HG03354 (cell line): ENCODE measurements at regions not wholly inside any gene's neighbourhood (a gene's known extent, or its start where the extent isn't known, plus 50 kb on each side); places are given as distances from the start of the nearest gene placed in this dataset.
"Not testable (repeated sequence)": the region's sequence is repeated elsewhere in the genome, so short reads cannot be mapped to it uniquely, and the experiment has no call there.

Source experiments
- ATAC-seq: cut with Tn5 transposase; IDR thresholded peaks from one replicate; pipeline ENCODE4 v1.9.1; 2021; ENCODE audit warnings: mild to moderate bottlenecking; ENCODE audit not compliant: unreplicated experiment, poor library complexity, severe bottlenecking

- no peak for ATAC-seq
These were observed 129.3 kb downstream of the LNPK start for GRCh38 chr2:175872721-175873120.

- no peak for ATAC-seq
These were observed 130.1 kb downstream of the LNPK start for GRCh38 chr2:175872005-175872348.

GRCh38 chr2:175871331-175872004, 130.6 kb downstream of the LNPK start:
- ATAC-seq: no peak

- ATAC-seq: no peak
These were observed 136.4 kb downstream of the LNPK start for GRCh38 chr2:175865716-175866115.

GRCh38 chr2:175864137-175864850, 137.8 kb downstream of the LNPK start:
- no peak for ATAC-seq

- no peak for ATAC-seq
These were observed 140.1 kb downstream of the LNPK start for GRCh38 chr2:175861958-175862357.

GRCh38 chr2:175855794-175856453, 146.1 kb downstream of the LNPK start:
- ATAC-seq: no peak

GRCh38 chr2:175855236-175855635, 146.8 kb downstream of the LNPK start:
- ATAC-seq: no peak

- no peak for ATAC-seq
These were observed 147.4 kb downstream of the LNPK start for GRCh38 chr2:175854665-175855064.

GRCh38 chr2:175854129-175854528, 147.9 kb downstream of the LNPK start:
- no peak for ATAC-seq

- ATAC-seq: no peak
These were observed 148.5 kb downstream of the LNPK start for GRCh38 chr2:175853616-175853890.

GRCh38 chr2:175852879-175853615, 149.0 kb downstream of the LNPK start:
- no peak for ATAC-seq

- no peak for ATAC-seq
These were observed 154.9 kb downstream of the LNPK start for GRCh38 chr2:175847128-175847527.

- no peak for ATAC-seq
These were observed 157.9 kb downstream of the LNPK start for GRCh38 chr2:175844169-175844568.

- ATAC-seq: no peak
These were observed 158.4 kb downstream of the LNPK start for GRCh38 chr2:175843625-175844024.

GRCh38 chr2:175842996-175843395, 159.1 kb downstream of the LNPK start:
- ATAC-seq: no peak

- not testable (repeated sequence) for ATAC-seq
These were observed 161.3 kb downstream of the LNPK start for GRCh38 chr2:175840765-175841164.

- ATAC-seq: no peak
These were observed 161.8 kb downstream of the LNPK start for GRCh38 chr2:175840256-175840655.

GRCh38 chr2:175838979-175839378, 163.1 kb downstream of the LNPK start:
- ATAC-seq: no peak

- ATAC-seq: no peak
These were observed 165.0 kb downstream of the LNPK start for GRCh38 chr2:175837046-175837445.

- no peak for ATAC-seq
These were observed 165.7 kb downstream of the LNPK start for GRCh38 chr2:175836361-175836760.
